HEK293 (cell line): ENCODE measurements at regions not wholly inside any gene's neighbourhood (a gene's known extent, or its start where the extent isn't known, plus 50 kb on each side); places are given as distances from the start of the nearest gene placed in this dataset.

ENCODE experiments used
- CTCF ChIA-PET: fragments of 350-600 bp; formaldehyde crosslinking; extraction: SDS; loops from one replicate; lab custom pipeline; 2021; ENCODE audit warnings: antibody characterized with exemption; lab: Yijun Ruan, JAX
- POLR2A ChIA-PET: fragments of 300-600 bp; formaldehyde crosslinking; extraction: SDS; loops from one replicate; lab custom pipeline; 2020; ENCODE audit warnings: antibody characterized with exemption, inconsistent platforms; lab: Yijun Ruan, JAX
- H3K27ac ChIP-seq: fragments of 200-500 bp; sonication (Bioruptor generic); 2 replicates; pipeline ENCODE4 v1.5.1; 2014; ENCODE audit warnings: low read depth, low read length, control low read depth, inconsistent platforms; ENCODE audit errors: extremely low read depth
- H3K36me3 ChIP-seq, 2 experiments: fragments of 200-500 bp in 1 of 2; sonication (Bioruptor generic) in 1 of 2; 1 replicate in 1 of 2; 2 replicates in 1 of 2; pipeline ENCODE4 v1.5.1; 2014 to 2017; ENCODE audit warnings: inconsistent platforms in 2 of 2, low read length in 2 of 2; ENCODE audit not compliant: control insufficient read depth in 2 of 2, insufficient read depth in 1 of 2
- H3K4me1 ChIP-seq: fragments of 200-500 bp; sonication (Bioruptor generic); 2 replicates; pipeline ENCODE4 v1.5.1; 2014; ENCODE audit warnings: mild to moderate bottlenecking, low read length, inconsistent platforms; ENCODE audit not compliant: control insufficient read depth, insufficient read depth
- H3K4me3 ChIP-seq: 2 replicates; pipeline ENCODE4 v1.5.1; 2011; ENCODE audit warnings: low read depth, mild to moderate bottlenecking, control low read depth, low read length, moderate library complexity
- H3K9me3 ChIP-seq: fragments of 200-500 bp; sonication (Bioruptor generic); 2 replicates; pipeline ENCODE4 v1.5.1; 2014; ENCODE audit warnings: low read depth, low read length, inconsistent platforms; ENCODE audit not compliant: control insufficient read depth, insufficient read depth
- INSM2 ChIP-seq: fragments of 450-650 bp; formaldehyde crosslinking; IDR thresholded peaks from 2 replicates; pipeline ENCODE4 v1.5.1; 2016; ENCODE audit warnings: missing biosample characterization, missing genetic modification characterization
- KLF16 ChIP-seq: fragments of 450-650 bp; formaldehyde crosslinking; IDR thresholded peaks from 2 replicates; pipeline ENCODE4 v1.5.1; 2017; ENCODE audit warnings: missing biosample characterization, missing genetic modification characterization
- MYNN ChIP-seq: fragments of 450-650 bp; formaldehyde crosslinking; IDR thresholded peaks from 2 replicates; pipeline ENCODE4 v1.5.1; 2016; ENCODE audit warnings: missing biosample characterization, missing genetic modification characterization, borderline replicate concordance
- SETDB1 ChIP-seq: IDR thresholded peaks from one replicate; pipeline ENCODE4 v1.6.1; 2017; ENCODE audit warnings: mild to moderate bottlenecking, low read length, moderate library complexity, mixed read lengths; ENCODE audit not compliant: insufficient read length
- TRIM28 ChIP-seq: IDR thresholded peaks from 2 replicates; pipeline ENCODE4 v1.6.1; 2011; ENCODE audit warnings: low read length, control low read depth, borderline replicate concordance
- ZBTB1 ChIP-seq: fragments of 450-650 bp; formaldehyde crosslinking; IDR thresholded peaks from 2 replicates; pipeline ENCODE4 v1.5.1; 2016; ENCODE audit warnings: missing biosample characterization, missing genetic modification characterization
- ZFP37 ChIP-seq: fragments of 450-650 bp; formaldehyde crosslinking; IDR thresholded peaks from 2 replicates; pipeline ENCODE4 v1.5.1; 2016; ENCODE audit warnings: missing biosample characterization, missing genetic modification characterization
- ZFP41 ChIP-seq: fragments of 450-650 bp; formaldehyde crosslinking; IDR thresholded peaks from 2 replicates; pipeline ENCODE4 v1.5.1; 2016; ENCODE audit warnings: missing biosample characterization, missing genetic modification characterization, borderline replicate concordance
- ZNF121 ChIP-seq: fragments of 450-650 bp; formaldehyde crosslinking; IDR thresholded peaks from 2 replicates; pipeline ENCODE4 v1.5.1; 2016; ENCODE audit warnings: missing biosample characterization, missing genetic modification characterization
- ZNF132 ChIP-seq: fragments of 450-650 bp; formaldehyde crosslinking; IDR thresholded peaks from 2 replicates; pipeline ENCODE4 v1.5.1; 2017; ENCODE audit warnings: missing biosample characterization, missing genetic modification characterization, borderline replicate concordance
- ZNF174 ChIP-seq: fragments of 450-650 bp; formaldehyde crosslinking; IDR thresholded peaks from 2 replicates; pipeline ENCODE4 v1.5.0; 2017; ENCODE audit warnings: missing biosample characterization, mild to moderate bottlenecking, missing genetic modification characterization
- ZNF184 ChIP-seq: fragments of 450-650 bp; IDR thresholded peaks from 2 replicates; pipeline ENCODE4 v1.5.1; 2018; ENCODE audit warnings: missing biosample characterization, mild to moderate bottlenecking, missing genetic modification characterization
- ZNF23 ChIP-seq: fragments of 450-650 bp; formaldehyde crosslinking; IDR thresholded peaks from 2 replicates; pipeline ENCODE4 v1.5.1; 2016; ENCODE audit warnings: missing biosample characterization, missing genetic modification characterization, borderline replicate concordance
- ZNF239 ChIP-seq: fragments of 450-650 bp; formaldehyde crosslinking; IDR thresholded peaks from 2 replicates; pipeline ENCODE4 v1.5.1; 2016; ENCODE audit warnings: missing biosample characterization, missing genetic modification characterization
- ZNF341 ChIP-seq: fragments of 450-650 bp; formaldehyde crosslinking; IDR thresholded peaks from 2 replicates; pipeline ENCODE4; 2016; ENCODE audit warnings: low read depth, missing biosample characterization, missing genetic modification characterization
- ZNF398 ChIP-seq: fragments of 450-650 bp; formaldehyde crosslinking; IDR thresholded peaks from 2 replicates; pipeline ENCODE4 v1.5.1; 2017; ENCODE audit warnings: missing biosample characterization, missing genetic modification characterization
- ZNF423 ChIP-seq: fragments of 450-650 bp; formaldehyde crosslinking; IDR thresholded peaks from 2 replicates; pipeline ENCODE4 v1.5.1; 2016; ENCODE audit warnings: missing biosample characterization, missing genetic modification characterization
- ZNF426 ChIP-seq: fragments of 450-650 bp; formaldehyde crosslinking; IDR thresholded peaks from 2 replicates; pipeline ENCODE4 v1.5.1; 2017; ENCODE audit warnings: missing biosample characterization, missing genetic modification characterization, mild to moderate bottlenecking, inconsistent platforms, moderate library complexity
- ZNF548 ChIP-seq: fragments of 450-650 bp; formaldehyde crosslinking; IDR thresholded peaks from 2 replicates; pipeline ENCODE4 v1.5.1; 2016; ENCODE audit warnings: missing biosample characterization, missing genetic modification characterization
- ZNF692 ChIP-seq: fragments of 450-650 bp; formaldehyde crosslinking; IDR thresholded peaks from 2 replicates; pipeline ENCODE4 v1.5.1; 2016; ENCODE audit warnings: missing biosample characterization, missing genetic modification characterization
- ZNF76 ChIP-seq: fragments of 450-650 bp; formaldehyde crosslinking; IDR thresholded peaks from 2 replicates; pipeline ENCODE4; 2016; ENCODE audit warnings: low read depth, missing biosample characterization, missing genetic modification characterization, borderline replicate concordance

- ChIA-PET POLR2A (no interaction called here), CTCF (no interaction called here)
- no peaks in the 10 kb centered on the region for H3K4me1 ChIP-seq
- no peaks in the 10 kb centered on the region for H3K9me3 ChIP-seq
- H3K27ac ChIP-seq: no peak overlapping the region
- H3K4me3 ChIP-seq: no peak overlapping the region
- TF ChIP-seq SETDB1 (peak; percentile 75), ZNF423 (tag by site-specific recombination) (no peak), ZNF426 (tag by site-specific recombination) (no peak), TRIM28 (peak; percentile 55; the same call in 1 of the 2 replicates), ZNF341 (tag by site-specific recombination) (no peak), ZNF184 (tag by site-specific recombination) (no peak), ZNF23 (no peak), INSM2 (tag by site-specific recombination) (no peak)
- no peaks in the 10 kb centered on the region for H3K36me3 ChIP-seq
These were observed 56.2 kb upstream of the PRRC2C start for GRCh38 chr1:171429137-171429536.

GRCh38 chr1:171431994-171432393 is 53.3 kb upstream of the PRRC2C start:
- POLR2A ChIA-PET: no interaction called here
- H3K4me3 ChIP-seq: no peak overlapping the region
- CTCF ChIA-PET: interaction anchor here (0.9 kb wide), 1 partner anchor 149 kb away, joined by 5 read pairs; no protein-coding TSS in a partner anchor
- H3K9me3 ChIP-seq: no peaks in the 10 kb centered on the region
- no peaks in the 10 kb centered on the region for H3K4me1 ChIP-seq
- no peak overlapping the region for H3K27ac ChIP-seq
- no peaks in the 10 kb centered on the region for H3K36me3 ChIP-seq
- TF ChIP-seq ZNF121 (tag by site-specific recombination) (no peak), ZNF398 (tag by site-specific recombination) (no peak), ZNF76 (tag by site-specific recombination) (no peak), MYNN (no peak), ZNF548 (tag by site-specific recombination) (no peak), ZNF174 (tag by site-specific recombination) (no peak), ZFP37 (tag by site-specific recombination) (no peak), KLF16 (no peak), ZBTB1 (tag by site-specific recombination) (no peak), ZNF692 (tag by site-specific recombination) (no peak), ZFP41 (no peak), ZNF239 (tag by site-specific recombination) (no peak), ZNF132 (tag by site-specific recombination) (no peak)
